ENCODE measurements at regions not wholly inside any gene's neighbourhood (a gene's known extent, or its start where the extent isn't known, plus 50 kb on each side); places are given as distances from the start of the nearest gene placed in this dataset.

DNA sequence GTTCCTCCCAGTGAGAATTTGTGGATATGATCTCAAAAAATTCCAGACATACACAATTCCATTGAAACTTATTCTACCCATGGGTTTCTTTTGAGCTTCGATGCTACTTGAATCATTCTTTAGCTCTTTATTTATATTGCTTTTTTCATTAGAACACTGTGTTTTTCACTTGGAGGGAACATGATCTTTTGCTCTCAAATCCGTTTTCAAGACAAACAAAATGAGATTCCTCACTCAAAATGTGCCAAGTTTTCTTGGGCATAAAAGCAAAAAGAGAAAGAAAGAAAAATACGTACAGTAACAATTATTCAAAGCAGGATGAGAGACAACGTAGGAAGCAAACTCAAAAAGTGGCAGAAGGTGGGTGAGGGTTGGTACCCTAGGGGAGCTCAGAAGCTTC lies 118.8 kb upstream of the PDZRN3 start:
- TF ChIP-seq, protein P1, sequence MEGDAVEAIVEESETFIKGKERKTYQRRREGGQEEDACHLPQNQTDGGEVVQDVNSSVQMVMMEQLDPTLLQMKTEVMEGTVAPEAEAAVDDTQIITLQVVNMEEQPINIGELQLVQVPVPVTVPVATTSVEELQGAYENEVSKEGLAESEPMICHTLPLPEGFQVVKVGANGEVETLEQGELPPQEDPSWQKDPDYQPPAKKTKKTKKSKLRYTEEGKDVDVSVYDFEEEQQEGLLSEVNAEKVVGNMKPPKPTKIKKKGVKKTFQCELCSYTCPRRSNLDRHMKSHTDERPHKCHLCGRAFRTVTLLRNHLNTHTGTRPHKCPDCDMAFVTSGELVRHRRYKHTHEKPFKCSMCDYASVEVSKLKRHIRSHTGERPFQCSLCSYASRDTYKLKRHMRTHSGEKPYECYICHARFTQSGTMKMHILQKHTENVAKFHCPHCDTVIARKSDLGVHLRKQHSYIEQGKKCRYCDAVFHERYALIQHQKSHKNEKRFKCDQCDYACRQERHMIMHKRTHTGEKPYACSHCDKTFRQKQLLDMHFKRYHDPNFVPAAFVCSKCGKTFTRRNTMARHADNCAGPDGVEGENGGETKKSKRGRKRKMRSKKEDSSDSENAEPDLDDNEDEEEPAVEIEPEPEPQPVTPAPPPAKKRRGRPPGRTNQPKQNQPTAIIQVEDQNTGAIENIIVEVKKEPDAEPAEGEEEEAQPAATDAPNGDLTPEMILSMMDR (IDR thresholded peaks at IDR 0.05): no peak
- TF ChIP-seq POLR2AphosphoS5 (IDR thresholded peaks at IDR 0.05; ENCODE audit: insufficient read depth in 1 of 2, low read depth in 1 of 2) (no peak), POLR2A (IDR thresholded peaks at IDR 0.05) (no peak)
- H3K4me1 ChIP-seq: peaks cover 33% of the 10 kb centered on the region
- H3K27me3 ChIP-seq: no peaks in the 10 kb centered on the region
- no peak for DNase-seq (ENCODE audit: extremely low spot score in 2 of 2)
- no peaks in the 10 kb centered on the region for H3K36me3 ChIP-seq
- intact Hi-C loops (cut with DNase I): no loop called here
- H3K9me3 ChIP-seq: no peaks in the 10 kb centered on the region
- no peak overlapping the region for H3K4me3 ChIP-seq
- peak overlapping the region; percentile 40 for H3K27ac ChIP-seq

DNA sequence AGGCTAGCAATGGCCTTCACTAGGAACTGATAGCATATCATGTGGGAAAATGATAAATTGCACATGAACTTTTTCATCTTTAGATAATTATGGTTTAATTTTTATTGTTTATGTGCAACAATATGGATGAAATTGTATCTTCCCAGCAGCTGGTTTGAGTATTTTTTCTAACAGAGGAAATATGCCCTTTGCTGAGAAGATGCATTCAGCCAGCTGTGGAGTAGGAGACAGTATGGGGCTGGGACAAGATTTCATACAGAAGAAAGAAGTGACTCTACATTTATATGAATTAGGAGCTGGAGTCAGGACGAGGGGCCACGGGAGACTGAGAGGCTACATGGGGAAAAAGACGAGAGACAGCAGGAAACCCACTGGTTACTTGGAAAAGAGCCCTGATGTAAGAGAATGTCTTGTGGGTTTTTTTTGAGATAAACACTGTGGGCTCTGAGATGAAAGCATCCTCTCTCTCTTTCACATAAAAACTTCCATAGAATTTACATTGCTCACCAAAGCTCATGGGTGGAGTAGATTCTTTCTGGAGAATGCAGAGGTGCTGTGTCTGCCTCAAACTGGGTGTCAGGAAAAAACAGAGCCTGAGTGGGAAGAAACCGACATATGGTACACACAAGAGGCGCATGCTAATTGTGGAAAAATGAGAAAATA lies 115.2 kb upstream of the PDZRN3 start:
- Histone ChIP-seq H3K4me1 (peaks cover 15% of the 10 kb centered on the region), H3K9me3 (no peaks in the 10 kb centered on the region), H3K27ac (no peak overlapping the region), H3K27me3 (no peaks in the 10 kb centered on the region), H3K36me3 (no peaks in the 10 kb centered on the region), H3K4me3 (no peak overlapping the region)
- intact Hi-C loops (cut with DNase I): no loop called here
- TF ChIP-seq POLR2AphosphoS5 (IDR thresholded peaks at IDR 0.05; ENCODE audit: insufficient read depth in 1 of 2, low read depth in 1 of 2) (no peak), POLR2A (IDR thresholded peaks at IDR 0.05) (no peak)
- TF ChIP-seq, protein P1 (IDR thresholded peaks at IDR 0.05): no peak
- no peak for DNase-seq (ENCODE audit: extremely low spot score in 2 of 2)

DNA sequence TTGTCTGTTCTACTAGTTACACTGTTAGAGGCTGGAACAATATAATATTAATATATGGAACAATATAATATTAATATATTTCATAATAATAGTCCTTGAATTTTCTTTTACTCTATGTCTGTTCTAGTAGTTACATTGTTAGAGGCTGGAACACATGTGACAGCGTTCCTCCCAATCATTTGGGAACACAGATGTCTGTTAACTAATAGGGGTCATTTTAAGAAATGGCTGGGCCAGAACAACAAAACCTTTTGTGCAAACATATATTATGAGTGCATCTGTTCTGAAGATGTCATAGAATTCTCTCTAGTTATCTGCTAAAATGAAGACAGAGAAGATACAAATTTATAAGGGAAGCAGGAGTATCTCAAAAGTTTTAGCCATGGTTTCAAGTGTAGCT lies 114.0 kb upstream of the PDZRN3 start:
- Histone ChIP-seq H3K27ac (no peak overlapping the region), H3K4me1 (peaks cover 7% of the 10 kb centered on the region), H3K27me3 (no peaks in the 10 kb centered on the region), H3K9me3 (no peaks in the 10 kb centered on the region), H3K4me3 (no peak overlapping the region), H3K36me3 (no peaks in the 10 kb centered on the region)
- TF ChIP-seq POLR2AphosphoS5 (IDR thresholded peaks at IDR 0.05; ENCODE audit: insufficient read depth in 1 of 2, low read depth in 1 of 2) (no peak), POLR2A (IDR thresholded peaks at IDR 0.05) (no peak)
- TF ChIP-seq, protein P1 (IDR thresholded peaks at IDR 0.05): no peak
- DNase-seq (ENCODE audit: extremely low spot score in 2 of 2): no peak
- intact Hi-C loops (cut with DNase I): no loop called here

DNA sequence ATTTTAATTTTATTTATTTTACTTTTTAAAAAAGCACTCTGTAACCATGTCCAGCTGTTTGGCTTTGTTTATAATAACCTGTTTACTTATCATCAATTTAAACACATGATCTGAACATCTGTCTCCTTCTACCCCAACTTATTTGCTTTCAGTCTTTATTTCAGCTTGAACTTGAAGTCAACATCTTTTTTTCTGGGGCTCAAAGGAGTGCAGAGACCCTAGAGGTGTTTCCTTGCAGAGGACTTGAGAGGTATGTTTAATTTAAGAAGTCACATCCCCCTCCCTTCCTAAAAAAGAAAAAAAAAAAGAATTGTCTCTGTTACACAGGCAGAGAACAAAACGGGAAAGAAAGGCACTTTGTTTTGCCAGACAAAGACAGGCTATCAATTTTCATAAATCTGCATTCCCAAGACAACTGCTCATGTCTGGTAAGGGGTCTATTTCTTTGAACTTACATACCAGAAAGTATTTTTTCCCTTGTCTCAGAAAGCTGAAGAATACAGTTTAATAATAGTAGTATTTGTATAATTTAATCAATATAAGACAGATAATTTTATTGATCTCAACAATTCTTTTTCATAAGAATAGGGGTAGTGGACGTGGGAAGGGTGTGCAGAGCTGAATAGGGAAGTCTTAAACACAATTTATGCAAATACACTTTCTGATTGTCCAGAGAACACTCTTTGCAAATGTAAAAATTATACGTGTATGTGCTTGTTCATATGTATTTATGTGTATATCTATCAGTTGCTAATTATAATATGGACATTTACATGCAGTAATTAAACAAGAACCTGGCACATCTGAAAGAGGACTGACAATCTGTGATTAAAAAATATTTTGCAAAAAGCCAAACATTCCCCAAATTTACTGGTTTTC lies 109.7 kb upstream of the PDZRN3 start:
- TF ChIP-seq POLR2AphosphoS5 (IDR thresholded peaks at IDR 0.05; ENCODE audit: insufficient read depth in 1 of 2, low read depth in 1 of 2) (no peak), POLR2A (IDR thresholded peaks at IDR 0.05) (no peak)
- TF ChIP-seq, protein P1 (IDR thresholded peaks at IDR 0.05): no peak
- Histone ChIP-seq H3K4me1 (no peaks in the 10 kb centered on the region), H3K27ac (no peak overlapping the region), H3K9me3 (no peaks in the 10 kb centered on the region), H3K4me3 (no peak overlapping the region), H3K27me3 (no peaks in the 10 kb centered on the region), H3K36me3 (no peaks in the 10 kb centered on the region)
- intact Hi-C loops (cut with DNase I): no loop called here
- DNase-seq (ENCODE audit: extremely low spot score in 2 of 2): no peak

DNA sequence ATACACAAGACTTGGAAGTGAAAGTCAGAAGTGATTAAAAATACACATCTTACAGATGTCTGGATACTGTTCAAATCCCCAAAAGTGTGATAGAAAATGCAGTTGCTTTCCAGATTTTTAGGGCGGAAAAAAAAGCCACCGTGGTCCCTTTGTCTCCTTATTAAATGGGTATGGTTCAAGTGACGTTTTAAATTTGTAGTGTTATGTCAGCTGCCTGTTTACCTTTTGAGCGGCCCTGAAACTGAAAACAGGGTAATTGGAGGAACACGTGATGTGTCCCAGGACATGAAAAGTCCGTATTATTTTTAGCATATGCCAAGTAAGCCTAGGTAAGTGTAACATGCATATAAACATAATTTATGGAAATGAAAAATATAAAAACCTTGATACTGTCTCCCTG lies 109.0 kb upstream of the PDZRN3 start:
- H3K4me1 ChIP-seq: no peaks in the 10 kb centered on the region
- no peaks in the 10 kb centered on the region for H3K36me3 ChIP-seq
- intact Hi-C loops (cut with DNase I): no loop called here
- no peak overlapping the region for H3K4me3 ChIP-seq
- no peaks in the 10 kb centered on the region for H3K27me3 ChIP-seq
- no peaks in the 10 kb centered on the region for H3K9me3 ChIP-seq
- no peak for DNase-seq (ENCODE audit: extremely low spot score in 2 of 2)
- no peak overlapping the region for H3K27ac ChIP-seq
- TF ChIP-seq POLR2AphosphoS5 (IDR thresholded peaks at IDR 0.05; ENCODE audit: insufficient read depth in 1 of 2, low read depth in 1 of 2) (no peak), POLR2A (IDR thresholded peaks at IDR 0.05) (no peak)
- TF ChIP-seq, protein P1 (IDR thresholded peaks at IDR 0.05): no peak

Measured in vagina (tissue), 2 donors.